HEK293 (cell line): ENCODE measurements at regions not wholly inside any gene's neighbourhood (a gene's known extent, or its start where the extent isn't known, plus 50 kb on each side); places are given as distances from the start of the nearest gene placed in this dataset.

Experiments used
- ZBTB21 ChIP-seq: fragments of 450-650 bp; formaldehyde crosslinking; IDR thresholded peaks from 2 replicates; pipeline ENCODE4 v1.5.1; 2017; ENCODE audit warnings: missing biosample characterization, missing genetic modification characterization
- ZBTB7A ChIP-seq: fragments of 450-650 bp; formaldehyde crosslinking; IDR thresholded peaks from 2 replicates; pipeline ENCODE4 v1.5.1; 2016; ENCODE audit warnings: low read depth, missing biosample characterization, missing genetic modification characterization
- TF ChIP-seq, protein P1 (sequence below): fragments of 450-650 bp; formaldehyde crosslinking; IDR thresholded peaks from 2 replicates; pipeline ENCODE4 v1.5.1; 2016; ENCODE audit warnings: missing biosample characterization, missing genetic modification characterization
- TF ChIP-seq, protein P2 (sequence below): fragments of 450-650 bp; formaldehyde crosslinking; IDR thresholded peaks from 2 replicates; pipeline ENCODE4 v1.5.1; 2016; ENCODE audit warnings: missing biosample characterization, missing genetic modification characterization

DNA sequence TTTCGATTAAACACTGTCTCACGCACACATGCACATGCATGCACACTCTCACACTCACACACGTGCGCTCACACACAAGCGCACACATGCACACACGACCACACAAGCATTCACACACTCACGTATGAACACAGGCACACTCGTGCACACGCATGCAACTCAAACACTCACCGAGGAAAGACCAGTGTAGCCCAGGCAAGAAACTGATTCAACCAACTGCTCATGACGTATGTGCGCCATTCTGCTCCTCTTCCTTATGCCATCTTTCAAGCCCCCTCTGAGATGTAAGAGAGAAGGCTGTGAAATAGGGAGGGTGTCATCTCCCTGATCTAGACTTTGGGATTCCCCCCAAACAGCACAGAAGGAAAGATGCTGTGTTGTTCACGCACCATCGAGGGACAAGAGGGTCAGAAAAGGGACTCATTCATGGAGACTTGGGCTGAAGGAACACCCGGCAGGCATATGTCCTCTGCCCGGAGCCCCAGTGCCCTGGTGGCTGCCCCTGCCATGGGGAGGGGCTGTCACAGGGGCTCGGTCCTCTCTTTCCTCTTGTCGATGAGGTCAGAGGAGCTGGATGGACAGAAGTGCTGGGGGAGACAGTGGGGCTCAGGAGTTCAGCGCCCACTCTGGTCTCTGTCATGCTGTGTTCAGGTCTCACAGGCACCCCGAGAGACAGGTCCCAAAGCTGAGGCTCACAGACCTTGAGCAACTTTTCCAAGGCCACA, 130.1 kb upstream of the SHH start:
- TF ChIP-seq, protein P1, sequence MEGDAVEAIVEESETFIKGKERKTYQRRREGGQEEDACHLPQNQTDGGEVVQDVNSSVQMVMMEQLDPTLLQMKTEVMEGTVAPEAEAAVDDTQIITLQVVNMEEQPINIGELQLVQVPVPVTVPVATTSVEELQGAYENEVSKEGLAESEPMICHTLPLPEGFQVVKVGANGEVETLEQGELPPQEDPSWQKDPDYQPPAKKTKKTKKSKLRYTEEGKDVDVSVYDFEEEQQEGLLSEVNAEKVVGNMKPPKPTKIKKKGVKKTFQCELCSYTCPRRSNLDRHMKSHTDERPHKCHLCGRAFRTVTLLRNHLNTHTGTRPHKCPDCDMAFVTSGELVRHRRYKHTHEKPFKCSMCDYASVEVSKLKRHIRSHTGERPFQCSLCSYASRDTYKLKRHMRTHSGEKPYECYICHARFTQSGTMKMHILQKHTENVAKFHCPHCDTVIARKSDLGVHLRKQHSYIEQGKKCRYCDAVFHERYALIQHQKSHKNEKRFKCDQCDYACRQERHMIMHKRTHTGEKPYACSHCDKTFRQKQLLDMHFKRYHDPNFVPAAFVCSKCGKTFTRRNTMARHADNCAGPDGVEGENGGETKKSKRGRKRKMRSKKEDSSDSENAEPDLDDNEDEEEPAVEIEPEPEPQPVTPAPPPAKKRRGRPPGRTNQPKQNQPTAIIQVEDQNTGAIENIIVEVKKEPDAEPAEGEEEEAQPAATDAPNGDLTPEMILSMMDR: no peak
- TF ChIP-seq ZBTB21 (tag by site-specific recombination): no peak
- TF ChIP-seq ZBTB7A (tag by site-specific recombination): no peak
- TF ChIP-seq, protein P2, sequence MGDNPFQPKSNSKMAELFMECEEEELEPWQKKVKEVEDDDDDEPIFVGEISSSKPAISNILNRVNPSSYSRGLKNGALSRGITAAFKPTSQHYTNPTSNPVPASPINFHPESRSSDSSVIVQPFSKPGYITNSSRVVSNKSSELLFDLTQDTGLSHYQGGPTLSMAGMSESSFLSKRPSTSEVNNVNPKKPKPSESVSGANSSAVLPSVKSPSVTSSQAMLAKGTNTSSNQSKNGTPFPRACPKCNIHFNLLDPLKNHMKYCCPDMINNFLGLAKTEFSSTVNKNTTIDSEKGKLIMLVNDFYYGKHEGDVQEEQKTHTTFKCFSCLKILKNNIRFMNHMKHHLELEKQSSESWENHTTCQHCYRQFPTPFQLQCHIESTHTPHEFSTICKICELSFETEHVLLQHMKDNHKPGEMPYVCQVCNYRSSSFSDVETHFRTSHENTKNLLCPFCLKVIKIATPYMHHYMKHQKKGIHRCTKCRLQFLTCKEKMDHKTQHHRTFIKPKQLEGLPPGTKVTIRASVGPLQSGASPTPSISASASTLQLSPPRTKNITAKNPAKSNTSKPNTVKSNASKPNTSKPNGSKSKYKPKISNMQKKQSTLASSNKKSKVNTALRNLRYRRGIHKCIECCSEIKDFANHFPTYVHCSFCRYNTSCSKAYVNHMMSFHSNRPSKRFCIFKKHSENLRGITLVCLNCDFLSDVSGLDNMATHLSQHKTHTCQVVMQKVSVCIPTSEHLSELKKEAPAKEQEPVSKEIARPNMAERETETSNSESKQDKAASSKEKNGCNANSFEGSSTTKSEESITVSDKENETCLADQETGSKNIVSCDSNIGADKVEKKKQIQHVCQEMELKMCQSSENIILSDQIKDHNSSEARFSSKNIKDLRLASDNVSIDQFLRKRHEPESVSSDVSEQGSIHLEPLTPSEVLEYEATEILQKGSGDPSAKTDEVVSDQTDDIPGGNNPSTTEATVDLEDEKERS: no peak
